ENCODE measurements at regions not wholly inside any gene's neighbourhood (a gene's known extent, or its start where the extent isn't known, plus 50 kb on each side); places are given as distances from the start of the nearest gene placed in this dataset.

DNA sequence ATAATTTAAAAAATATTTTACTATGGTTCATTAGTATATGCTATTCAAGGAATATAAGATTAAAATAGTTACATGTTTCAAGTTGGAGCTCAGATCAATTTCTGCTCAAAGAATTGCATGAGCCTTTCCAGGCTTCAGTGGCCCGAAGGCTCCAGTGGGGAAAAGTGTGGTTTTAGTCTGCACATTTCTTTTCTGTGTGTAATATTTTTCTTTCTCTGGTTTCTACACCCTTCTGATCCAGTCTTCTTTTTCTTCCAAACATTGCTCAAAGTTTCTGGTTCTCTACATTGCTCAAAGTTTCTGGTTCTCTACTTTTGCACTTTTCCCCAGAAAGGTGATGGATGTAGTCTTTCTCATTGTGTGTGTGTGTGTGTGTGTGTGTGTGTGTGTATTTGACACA is 64.7 kb upstream of the OXGR1 start:
- TF ChIP-seq, protein P1, sequence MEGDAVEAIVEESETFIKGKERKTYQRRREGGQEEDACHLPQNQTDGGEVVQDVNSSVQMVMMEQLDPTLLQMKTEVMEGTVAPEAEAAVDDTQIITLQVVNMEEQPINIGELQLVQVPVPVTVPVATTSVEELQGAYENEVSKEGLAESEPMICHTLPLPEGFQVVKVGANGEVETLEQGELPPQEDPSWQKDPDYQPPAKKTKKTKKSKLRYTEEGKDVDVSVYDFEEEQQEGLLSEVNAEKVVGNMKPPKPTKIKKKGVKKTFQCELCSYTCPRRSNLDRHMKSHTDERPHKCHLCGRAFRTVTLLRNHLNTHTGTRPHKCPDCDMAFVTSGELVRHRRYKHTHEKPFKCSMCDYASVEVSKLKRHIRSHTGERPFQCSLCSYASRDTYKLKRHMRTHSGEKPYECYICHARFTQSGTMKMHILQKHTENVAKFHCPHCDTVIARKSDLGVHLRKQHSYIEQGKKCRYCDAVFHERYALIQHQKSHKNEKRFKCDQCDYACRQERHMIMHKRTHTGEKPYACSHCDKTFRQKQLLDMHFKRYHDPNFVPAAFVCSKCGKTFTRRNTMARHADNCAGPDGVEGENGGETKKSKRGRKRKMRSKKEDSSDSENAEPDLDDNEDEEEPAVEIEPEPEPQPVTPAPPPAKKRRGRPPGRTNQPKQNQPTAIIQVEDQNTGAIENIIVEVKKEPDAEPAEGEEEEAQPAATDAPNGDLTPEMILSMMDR (IDR thresholded peaks at IDR 0.05; ENCODE audit: poor library complexity) = no peak
- TF ChIP-seq EZH2 (IDR thresholded peaks at IDR 0.05; ENCODE audit: borderline replicate concordance) = no peak
- TF ChIP-seq EZH2phosphoT487 (IDR thresholded peaks at IDR 0.05; ENCODE audit: low read depth, severe bottlenecking, unreplicated experiment) = no peak

Data from hepatocyte (in vitro differentiated cells).